SK-N-SH (cell line): ENCODE measurements at regions not wholly inside any gene's neighbourhood (a gene's known extent, or its start where the extent isn't known, plus 50 kb on each side); places are given as distances from the start of the nearest gene placed in this dataset.

Experiments used
- CTCF ChIA-PET: fragments of 300-600, 350-600 bp; formaldehyde crosslinking; extraction: SDS; loops from one replicate; lab custom pipeline; 2021; lab: Yijun Ruan, JAX
- POLR2A ChIA-PET: fragments of 350-600 bp; sonication (Branson Sonifier 250); formaldehyde crosslinking; extraction: SDS; loops from one replicate; lab custom pipeline; 2020; ENCODE audit warnings: antibody characterized with exemption, inconsistent platforms; lab: Yijun Ruan, JAX
- DNase-seq: peaks from one replicate; pipeline ENCODE4 v3.0.0; 2012
- H2AFZ ChIP-seq: fragments of 200-600 bp; sonication (generic); 2 replicates; pipeline ENCODE4 v1.8.1; 2016; ENCODE audit warnings: antibody characterized with exemption, mild to moderate bottlenecking, low read depth
- H3F3A ChIP-seq: fragments of 200-600 bp; sonication (generic); replicated peaks from 2 replicates; pipeline ENCODE3; 2016; ENCODE audit warnings: antibody characterized with exemption, mild to moderate bottlenecking; ENCODE audit not compliant: insufficient read depth
- H3K27ac ChIP-seq, 2 experiments: fragments of 200-500 bp in 1 of 2; fragments of 200-600 bp in 1 of 2; sonication (Bioruptor generic) in 1 of 2; sonication (generic), shearing (Covaris generic) in 1 of 2; 2 replicates each; pipeline versions ENCODE4 v1.5.1 to v1.6.1; 2014 to 2016; ENCODE audit warnings: low read depth in 2 of 2, inconsistent platforms in 1 of 2, low read length in 1 of 2, mild to moderate bottlenecking in 1 of 2, mixed read lengths in 1 of 2
- H3K27me3 ChIP-seq: fragments of 200-600 bp; sonication (generic), shearing (Covaris generic); 2 replicates; pipeline ENCODE4 v1.6.1; 2016; ENCODE audit warnings: mixed run types; ENCODE audit not compliant: insufficient read depth
- H3K36me3 ChIP-seq, 2 experiments: fragments of 200-500 bp in 1 of 2; fragments of 200-600 bp in 1 of 2; sonication (Bioruptor generic) in 1 of 2; sonication (generic) in 1 of 2; replicated peaks in 1 of 2; 2 replicates each; pipeline versions ENCODE3 to v1.5.1; 2014 to 2016; ENCODE audit warnings: low read length in 1 of 2, mild to moderate bottlenecking in 1 of 2; ENCODE audit not compliant: insufficient read depth in 2 of 2, control insufficient read depth in 1 of 2
- H3K4me1 ChIP-seq, 2 experiments: fragments of 200-500 bp in 1 of 2; fragments of 200-600 bp in 1 of 2; sonication (Bioruptor generic) in 1 of 2; sonication (generic), shearing (Covaris generic) in 1 of 2; 2 replicates each; pipeline versions ENCODE4 v1.5.1 to v1.6.1; 2014 to 2016; ENCODE audit warnings: low read depth in 1 of 2, low read length in 1 of 2, mixed run types in 1 of 2; ENCODE audit not compliant: insufficient read depth in 2 of 2, control insufficient read depth in 1 of 2
- H3K4me2 ChIP-seq: fragments of 200-600 bp; sonication (generic), shearing (Covaris generic); 2 replicates; pipeline ENCODE4 v1.6.1; 2017; ENCODE audit warnings: mixed run types
- H3K4me3 ChIP-seq, 2 experiments: fragments of 200-500 bp in 1 of 2; fragments of 200-600 bp in 1 of 2; sonication (Bioruptor generic) in 1 of 2; sonication (generic), shearing (Covaris generic) in 1 of 2; 2 replicates each; pipeline versions ENCODE4 v1.5.1 to v1.8.1; 2014 to 2016; ENCODE audit warnings: low read depth in 2 of 2, inconsistent platforms in 1 of 2, low read length in 1 of 2, mild to moderate bottlenecking in 1 of 2, mixed read lengths in 1 of 2, moderate library complexity in 1 of 2
- H3K79me2 ChIP-seq: fragments of 200-600 bp; sonication (generic); 2 replicates; pipeline ENCODE4 v1.8.1; 2017; ENCODE audit warnings: mild to moderate bottlenecking; ENCODE audit not compliant: insufficient read depth
- H3K9ac ChIP-seq: fragments of 200-600 bp; sonication (generic); 2 replicates; pipeline ENCODE4 v1.6.1; 2017; ENCODE audit warnings: mixed run types
- H3K9me2 ChIP-seq: fragments of 200-600 bp; sonication (generic); 2 replicates; pipeline ENCODE4 v1.6.1; 2017; ENCODE audit warnings: mixed run types
- H3K9me3 ChIP-seq: fragments of 200-600 bp; sonication (generic); 2 replicates; pipeline ENCODE4 v1.6.1; 2017; ENCODE audit warnings: mixed run types, mild to moderate bottlenecking, moderate library complexity
- H4K20me1 ChIP-seq: fragments of 200-600 bp; sonication (generic); 2 replicates; pipeline ENCODE4 v1.6.1; 2017; ENCODE audit warnings: mild to moderate bottlenecking, mixed run types; ENCODE audit not compliant: insufficient read depth
- FOSL2 ChIP-seq: IDR thresholded peaks from 2 replicates; pipeline ENCODE4 v1.4.0; 2012; ENCODE audit warnings: low read depth, mild to moderate bottlenecking, moderate library complexity, borderline replicate concordance
- FOXJ3 ChIP-seq: sonication (generic); formaldehyde crosslinking; IDR thresholded peaks from 2 replicates; pipeline ENCODE4 v1.5.1; 2020; ENCODE audit warnings: mild to moderate bottlenecking, missing genetic modification reagents
- FOXM1 ChIP-seq: IDR thresholded peaks from 2 replicates; pipeline ENCODE4 v1.4.0; 2012; ENCODE audit warnings: low read depth, mild to moderate bottlenecking
- GATA2 ChIP-seq: sonication (generic); formaldehyde crosslinking; IDR thresholded peaks from 2 replicates; pipeline ENCODE4 v1.5.0; 2020; ENCODE audit warnings: mild to moderate bottlenecking, missing genetic modification reagents
- IRF3 ChIP-seq: fragments of 150-350 bp; IDR thresholded peaks from 2 replicates; pipeline ENCODE4 v1.6.1; 2016; ENCODE audit warnings: mild to moderate bottlenecking, low read depth, low read length
- JUND ChIP-seq: IDR thresholded peaks from 2 replicates; pipeline ENCODE4 v1.4.0; 2012
- MAX ChIP-seq: IDR thresholded peaks from 2 replicates; pipeline ENCODE4 v1.4.0; 2012; ENCODE audit warnings: low read depth
- NFIC ChIP-seq: IDR thresholded peaks from 2 replicates; pipeline ENCODE4 v1.4.0; 2012; ENCODE audit warnings: borderline replicate concordance
- PBX3 ChIP-seq: IDR thresholded peaks from 2 replicates; pipeline ENCODE4; 2012
- RXRA ChIP-seq: IDR thresholded peaks from 2 replicates; pipeline ENCODE4 v1.4.0; 2012; ENCODE audit warnings: low read depth, mild to moderate bottlenecking, borderline replicate concordance
- SMC3 ChIP-seq: IDR thresholded peaks from 2 replicates; pipeline ENCODE4 v1.6.1; 2012; ENCODE audit warnings: low read depth, low read length, improper control_type of control experiment
- WGBS: methylation state at CpG from one replicate; pipeline ENCODE4 v1.1.6; 2017; ENCODE audit warnings: low lambda C conversion rate; 5-methylcytosine and 5-hydroxymethylcytosine counted together
- TF ChIP-seq, protein P1 (sequence below): fragments of 200-600 bp; sonication (generic); IDR thresholded peaks from 2 replicates; pipeline ENCODE4 v1.6.1; 2017; ENCODE audit warnings: antibody characterized with exemption, mild to moderate bottlenecking, moderate library complexity
- TF ChIP-seq, protein P2 (sequence below): IDR thresholded peaks from 2 replicates; pipeline ENCODE4 v1.6.1; 2012; ENCODE audit warnings: mild to moderate bottlenecking, low read depth, low read length, moderate library complexity

DNA sequence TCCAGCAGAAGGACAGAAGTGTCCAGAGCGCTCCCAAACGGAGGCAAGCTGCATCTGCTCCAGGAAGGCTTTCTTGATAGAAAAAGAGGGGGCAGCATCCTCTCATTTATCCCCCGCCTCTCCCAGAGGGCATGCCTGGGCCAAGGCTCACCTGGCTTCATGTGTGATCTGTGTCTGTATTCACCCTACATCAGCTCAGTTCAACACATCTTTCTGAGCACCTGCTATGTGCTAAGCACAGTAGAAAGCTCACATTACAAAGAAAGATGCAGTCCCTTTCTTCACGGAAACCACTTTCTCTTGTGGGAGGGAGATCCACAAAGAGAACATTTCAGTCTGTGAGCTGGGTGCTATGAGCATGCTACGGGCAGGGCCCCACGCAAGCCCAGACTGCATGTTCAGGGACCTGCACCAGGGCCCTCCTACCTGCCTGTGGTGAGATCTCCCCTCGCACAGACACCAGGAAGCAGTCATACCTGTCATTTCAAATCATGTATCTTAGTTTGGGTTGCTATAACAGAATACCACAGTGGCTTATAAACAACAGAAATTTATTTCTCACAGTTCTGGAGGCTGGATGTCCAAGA is 90.7 kb downstream of the PDCL3 start:
- no peaks in the 10 kb centered on the region for H3K9me2 ChIP-seq
- H3F3A ChIP-seq = no peaks in the 10 kb centered on the region
- TF ChIP-seq GATA2 (CRISPR knock-in tag) (no peak), RXRA (no peak), SMC3 (no peak), JUND (no peak), FOSL2 (no peak), NFIC (no peak), FOXJ3 (no peak), IRF3 (no peak), FOXM1 (no peak)
- TF ChIP-seq, protein P1, sequence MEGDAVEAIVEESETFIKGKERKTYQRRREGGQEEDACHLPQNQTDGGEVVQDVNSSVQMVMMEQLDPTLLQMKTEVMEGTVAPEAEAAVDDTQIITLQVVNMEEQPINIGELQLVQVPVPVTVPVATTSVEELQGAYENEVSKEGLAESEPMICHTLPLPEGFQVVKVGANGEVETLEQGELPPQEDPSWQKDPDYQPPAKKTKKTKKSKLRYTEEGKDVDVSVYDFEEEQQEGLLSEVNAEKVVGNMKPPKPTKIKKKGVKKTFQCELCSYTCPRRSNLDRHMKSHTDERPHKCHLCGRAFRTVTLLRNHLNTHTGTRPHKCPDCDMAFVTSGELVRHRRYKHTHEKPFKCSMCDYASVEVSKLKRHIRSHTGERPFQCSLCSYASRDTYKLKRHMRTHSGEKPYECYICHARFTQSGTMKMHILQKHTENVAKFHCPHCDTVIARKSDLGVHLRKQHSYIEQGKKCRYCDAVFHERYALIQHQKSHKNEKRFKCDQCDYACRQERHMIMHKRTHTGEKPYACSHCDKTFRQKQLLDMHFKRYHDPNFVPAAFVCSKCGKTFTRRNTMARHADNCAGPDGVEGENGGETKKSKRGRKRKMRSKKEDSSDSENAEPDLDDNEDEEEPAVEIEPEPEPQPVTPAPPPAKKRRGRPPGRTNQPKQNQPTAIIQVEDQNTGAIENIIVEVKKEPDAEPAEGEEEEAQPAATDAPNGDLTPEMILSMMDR = no peak
- TF ChIP-seq, all 33 proteins: peak for 0
- ChIA-PET CTCF (interaction anchor here (1.3 kb wide), 1 partner anchor 43 kb away, joined by 3 read pairs; no protein-coding TSS in a partner anchor), POLR2A (no interaction called here)
- DNase-seq = no peak
- H3K36me3 ChIP-seq = no peaks in the 10 kb centered on the region
- no peak overlapping the region for H3K4me3 ChIP-seq
- WGBS = 57% methylated on average over 7 of the region's 7 CpGs
- no peaks in the 10 kb centered on the region for H3K27me3 ChIP-seq
- H3K27ac ChIP-seq = no peak overlapping the region
- H2AFZ ChIP-seq = no peak overlapping the region
- H3K4me1 ChIP-seq = no peaks in the 10 kb centered on the region
- H4K20me1 ChIP-seq = no peaks in the 10 kb centered on the region
- no peak overlapping the region for H3K9ac ChIP-seq
- H3K9me3 ChIP-seq = no peaks in the 10 kb centered on the region
- no peak overlapping the region for H3K4me2 ChIP-seq
- no peaks in the 10 kb centered on the region for H3K79me2 ChIP-seq

DNA sequence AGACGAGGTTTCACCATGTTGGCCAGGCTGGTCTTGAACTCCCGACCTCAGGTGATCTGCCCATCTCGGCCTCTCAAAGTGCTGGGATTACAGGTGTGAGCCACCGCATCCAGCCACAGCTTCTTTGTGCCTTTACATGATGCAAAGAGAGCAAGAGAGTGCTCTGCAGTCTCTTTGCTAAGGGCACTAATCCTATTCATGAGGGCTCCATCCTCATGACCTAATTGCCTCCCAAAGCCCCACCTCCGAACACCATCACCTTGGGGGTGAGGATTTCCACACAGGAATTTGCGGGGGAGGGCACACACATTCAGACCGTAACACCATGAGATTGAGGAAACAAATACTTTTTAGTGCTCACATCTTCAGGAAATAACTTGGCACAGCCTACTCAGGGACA is 91.8 kb downstream of the PDCL3 start:
- Histone ChIP-seq H4K20me1 (no peaks in the 10 kb centered on the region), H3K4me1 (no peaks in the 10 kb centered on the region), H3K9ac (no peak overlapping the region), H3K9me2 (no peaks in the 10 kb centered on the region), H3F3A (no peaks in the 10 kb centered on the region), H3K9me3 (no peaks in the 10 kb centered on the region), H3K79me2 (no peaks in the 10 kb centered on the region), H3K27ac (no peak overlapping the region), H2AFZ (no peak overlapping the region), H3K36me3 (no peaks in the 10 kb centered on the region), H3K4me3 (no peak overlapping the region), H3K27me3 (no peaks in the 10 kb centered on the region), H3K4me2 (no peak overlapping the region)
- DNase-seq = no peak
- TF ChIP-seq, protein P2, sequence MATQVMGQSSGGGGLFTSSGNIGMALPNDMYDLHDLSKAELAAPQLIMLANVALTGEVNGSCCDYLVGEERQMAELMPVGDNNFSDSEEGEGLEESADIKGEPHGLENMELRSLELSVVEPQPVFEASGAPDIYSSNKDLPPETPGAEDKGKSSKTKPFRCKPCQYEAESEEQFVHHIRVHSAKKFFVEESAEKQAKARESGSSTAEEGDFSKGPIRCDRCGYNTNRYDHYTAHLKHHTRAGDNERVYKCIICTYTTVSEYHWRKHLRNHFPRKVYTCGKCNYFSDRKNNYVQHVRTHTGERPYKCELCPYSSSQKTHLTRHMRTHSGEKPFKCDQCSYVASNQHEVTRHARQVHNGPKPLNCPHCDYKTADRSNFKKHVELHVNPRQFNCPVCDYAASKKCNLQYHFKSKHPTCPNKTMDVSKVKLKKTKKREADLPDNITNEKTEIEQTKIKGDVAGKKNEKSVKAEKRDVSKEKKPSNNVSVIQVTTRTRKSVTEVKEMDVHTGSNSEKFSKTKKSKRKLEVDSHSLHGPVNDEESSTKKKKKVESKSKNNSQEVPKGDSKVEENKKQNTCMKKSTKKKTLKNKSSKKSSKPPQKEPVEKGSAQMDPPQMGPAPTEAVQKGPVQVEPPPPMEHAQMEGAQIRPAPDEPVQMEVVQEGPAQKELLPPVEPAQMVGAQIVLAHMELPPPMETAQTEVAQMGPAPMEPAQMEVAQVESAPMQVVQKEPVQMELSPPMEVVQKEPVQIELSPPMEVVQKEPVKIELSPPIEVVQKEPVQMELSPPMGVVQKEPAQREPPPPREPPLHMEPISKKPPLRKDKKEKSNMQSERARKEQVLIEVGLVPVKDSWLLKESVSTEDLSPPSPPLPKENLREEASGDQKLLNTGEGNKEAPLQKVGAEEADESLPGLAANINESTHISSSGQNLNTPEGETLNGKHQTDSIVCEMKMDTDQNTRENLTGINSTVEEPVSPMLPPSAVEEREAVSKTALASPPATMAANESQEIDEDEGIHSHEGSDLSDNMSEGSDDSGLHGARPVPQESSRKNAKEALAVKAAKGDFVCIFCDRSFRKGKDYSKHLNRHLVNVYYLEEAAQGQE = no peak
- no peak for TF ChIP-seq MAX
- TF ChIP-seq PBX3 = no peak
- 54% methylated on average over 7 of the region's 7 CpGs for WGBS
- POLR2A ChIA-PET = no interaction called here
- CTCF ChIA-PET = interaction anchor here (1.3 kb wide), 1 partner anchor 44 kb away, joined by 3 read pairs; no protein-coding TSS in a partner anchor
